Nephron progenitor cell (in vitro differentiated cells): ENCODE measurements at regions not wholly inside any gene's neighbourhood (a gene's known extent, or its start where the extent isn't known, plus 50 kb on each side); places are given as distances from the start of the nearest gene placed in this dataset.

Experiments used
- DNase-seq: peaks from one replicate; pipeline ENCODE4 v3.0.0; 2021
- H3K27ac Mint-ChIP-seq: 2 replicates; pipeline ENCODE4 v1.8.0; 2021; ENCODE audit warnings: mild to moderate bottlenecking, moderate library complexity, mixed read lengths
- H3K27me3 Mint-ChIP-seq: 2 replicates; pipeline ENCODE4 v1.8.0; 2021; ENCODE audit warnings: mild to moderate bottlenecking, low read depth, mixed read lengths; ENCODE audit not compliant: poor library complexity
- H3K36me3 Mint-ChIP-seq: 2 replicates; pipeline ENCODE4 v1.8.0; 2021; ENCODE audit warnings: low read depth, mixed read lengths
- H3K4me1 Mint-ChIP-seq: 2 replicates; pipeline ENCODE4 v1.8.0; 2021; ENCODE audit warnings: mixed read lengths
- H3K4me3 Mint-ChIP-seq: 2 replicates; pipeline ENCODE4 v1.8.0; 2021; ENCODE audit warnings: mild to moderate bottlenecking, moderate library complexity, mixed read lengths
- H3K9me3 Mint-ChIP-seq: 2 replicates; pipeline ENCODE4 v1.8.0; 2021; ENCODE audit warnings: mild to moderate bottlenecking, moderate library complexity, mixed read lengths
- TF ChIP-seq, protein P1 (sequence below): fragments of 200-600 bp; sonication (generic); IDR thresholded peaks from 2 replicates; pipeline ENCODE4 v1.5.0; 2021; ENCODE audit warnings: antibody characterized with exemption

DNA sequence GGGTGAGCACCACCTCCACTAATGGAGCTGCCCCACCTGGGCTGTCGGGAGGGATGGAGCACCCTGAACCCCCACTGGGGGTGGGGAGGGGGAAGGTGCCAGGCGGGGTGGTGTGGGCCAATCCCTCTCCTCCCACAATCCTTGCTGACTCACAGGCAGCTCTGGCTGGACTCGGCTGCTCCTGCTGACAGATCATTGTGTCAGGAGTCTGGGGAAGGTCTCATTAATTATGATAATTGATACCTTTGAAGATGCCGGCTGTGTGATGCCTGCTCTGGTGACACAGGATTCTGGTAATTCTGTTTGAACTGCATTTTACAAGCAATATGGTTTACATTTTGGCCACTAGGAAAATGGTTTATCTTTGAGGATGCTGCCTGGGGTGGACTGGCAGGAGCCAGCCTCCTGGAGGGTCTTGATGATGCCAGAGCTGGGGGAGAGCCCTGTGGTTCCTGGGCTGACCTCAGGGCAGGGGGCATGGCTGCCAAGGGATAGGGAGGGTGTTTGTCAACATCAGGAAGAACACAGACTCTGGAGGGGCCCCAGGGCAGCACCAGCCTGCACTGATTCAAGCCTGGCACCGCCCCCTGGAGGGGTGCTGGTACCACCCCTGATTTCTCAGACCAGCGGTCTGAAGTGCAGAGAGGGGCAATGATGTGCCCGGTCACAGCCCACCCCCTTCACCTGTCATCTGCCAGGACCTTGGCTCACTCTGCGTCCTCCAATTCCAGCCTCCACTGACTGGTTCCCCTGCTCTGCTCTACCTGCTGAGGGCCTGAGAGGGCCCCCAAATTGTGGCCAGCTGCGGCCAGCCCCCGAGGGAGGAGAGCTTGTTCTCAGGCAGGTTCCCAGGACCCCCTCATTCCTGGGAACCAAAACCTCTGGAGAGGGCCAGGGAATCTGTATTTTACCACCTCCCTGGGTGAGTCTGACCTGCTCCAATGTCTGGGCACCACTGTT lies 338.8 kb downstream of the MATN1 start:
- peaks cover 23% of the 10 kb centered on the region for H3K27me3 Mint-ChIP-seq
- TF ChIP-seq, protein P1, sequence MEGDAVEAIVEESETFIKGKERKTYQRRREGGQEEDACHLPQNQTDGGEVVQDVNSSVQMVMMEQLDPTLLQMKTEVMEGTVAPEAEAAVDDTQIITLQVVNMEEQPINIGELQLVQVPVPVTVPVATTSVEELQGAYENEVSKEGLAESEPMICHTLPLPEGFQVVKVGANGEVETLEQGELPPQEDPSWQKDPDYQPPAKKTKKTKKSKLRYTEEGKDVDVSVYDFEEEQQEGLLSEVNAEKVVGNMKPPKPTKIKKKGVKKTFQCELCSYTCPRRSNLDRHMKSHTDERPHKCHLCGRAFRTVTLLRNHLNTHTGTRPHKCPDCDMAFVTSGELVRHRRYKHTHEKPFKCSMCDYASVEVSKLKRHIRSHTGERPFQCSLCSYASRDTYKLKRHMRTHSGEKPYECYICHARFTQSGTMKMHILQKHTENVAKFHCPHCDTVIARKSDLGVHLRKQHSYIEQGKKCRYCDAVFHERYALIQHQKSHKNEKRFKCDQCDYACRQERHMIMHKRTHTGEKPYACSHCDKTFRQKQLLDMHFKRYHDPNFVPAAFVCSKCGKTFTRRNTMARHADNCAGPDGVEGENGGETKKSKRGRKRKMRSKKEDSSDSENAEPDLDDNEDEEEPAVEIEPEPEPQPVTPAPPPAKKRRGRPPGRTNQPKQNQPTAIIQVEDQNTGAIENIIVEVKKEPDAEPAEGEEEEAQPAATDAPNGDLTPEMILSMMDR, result no peak
- H3K36me3 Mint-ChIP-seq, result no peaks in the 10 kb centered on the region
- no peak for DNase-seq
- peaks cover 49% of the 10 kb centered on the region for H3K4me1 Mint-ChIP-seq
- no peaks in the 10 kb centered on the region for H3K9me3 Mint-ChIP-seq
- H3K27ac Mint-ChIP-seq, result no peak overlapping the region
- H3K4me3 Mint-ChIP-seq, result no peak overlapping the region

DNA sequence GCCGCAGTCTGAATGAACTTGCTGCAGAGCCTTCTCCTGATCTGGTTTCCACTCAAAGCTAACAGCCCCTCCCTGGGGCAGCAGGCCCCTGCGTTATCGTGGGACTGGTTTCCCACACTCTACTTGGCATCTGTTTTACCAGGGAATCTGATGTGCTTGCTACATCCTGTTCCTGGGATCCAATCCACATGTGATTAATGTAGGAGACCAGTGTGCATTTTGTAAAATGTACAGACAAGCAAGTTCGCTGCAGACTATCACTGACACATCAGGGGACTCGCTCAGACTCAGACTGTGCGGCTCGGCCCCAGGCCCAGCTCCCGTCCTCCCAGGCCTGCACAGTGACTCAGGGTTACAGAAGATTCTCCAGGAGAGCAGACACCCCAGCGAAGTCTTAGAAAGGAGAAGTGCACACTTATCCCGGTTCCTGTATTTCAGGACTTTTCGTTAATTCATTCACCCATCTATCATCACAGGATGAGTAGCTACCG lies 340.1 kb downstream of the MATN1 start:
- Mint-ChIP-seq H3K27ac (no peak overlapping the region), H3K4me3 (no peak overlapping the region)

DNA sequence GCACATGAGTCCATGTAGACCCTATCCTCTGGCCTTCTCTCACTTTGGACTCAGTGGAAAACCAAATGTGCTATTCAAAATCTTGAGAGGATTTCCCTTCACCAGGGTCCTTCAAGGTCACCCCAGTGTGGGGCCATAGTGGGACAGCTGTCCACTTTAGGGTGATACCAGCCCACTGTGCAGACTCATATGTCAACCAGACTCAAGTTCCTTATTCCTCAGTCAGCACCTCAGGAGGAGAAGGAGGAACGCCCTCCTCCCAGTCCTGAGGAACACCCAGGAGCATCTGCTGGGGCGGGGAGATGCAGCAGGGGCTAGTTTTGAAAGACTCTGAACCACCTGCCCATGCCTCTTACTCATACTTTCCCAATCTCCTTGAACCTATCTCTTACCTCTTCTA lies 340.9 kb downstream of the MATN1 start:
- H3K27me3 Mint-ChIP-seq, result peaks cover 23% of the 10 kb centered on the region
- no peak overlapping the region for H3K4me3 Mint-ChIP-seq
- DNase-seq, result no peak
- TF ChIP-seq, protein P1, result no peak
- H3K4me1 Mint-ChIP-seq, result peaks cover 48% of the 10 kb centered on the region
- no peaks in the 10 kb centered on the region for H3K36me3 Mint-ChIP-seq
- no peak overlapping the region for H3K27ac Mint-ChIP-seq
- H3K9me3 Mint-ChIP-seq, result no peaks in the 10 kb centered on the region

More for the DNA sequence above, 340.1 kb downstream of the MATN1 start:
- Mint-ChIP-seq H3K27me3 (peaks cover 26% of the 10 kb centered on the region), H3K4me1 (peaks cover 48% of the 10 kb centered on the region), H3K36me3 (no peaks in the 10 kb centered on the region), H3K9me3 (no peaks in the 10 kb centered on the region)
- TF ChIP-seq, protein P1, result no peak
- DNase-seq, result no peak

DNA sequence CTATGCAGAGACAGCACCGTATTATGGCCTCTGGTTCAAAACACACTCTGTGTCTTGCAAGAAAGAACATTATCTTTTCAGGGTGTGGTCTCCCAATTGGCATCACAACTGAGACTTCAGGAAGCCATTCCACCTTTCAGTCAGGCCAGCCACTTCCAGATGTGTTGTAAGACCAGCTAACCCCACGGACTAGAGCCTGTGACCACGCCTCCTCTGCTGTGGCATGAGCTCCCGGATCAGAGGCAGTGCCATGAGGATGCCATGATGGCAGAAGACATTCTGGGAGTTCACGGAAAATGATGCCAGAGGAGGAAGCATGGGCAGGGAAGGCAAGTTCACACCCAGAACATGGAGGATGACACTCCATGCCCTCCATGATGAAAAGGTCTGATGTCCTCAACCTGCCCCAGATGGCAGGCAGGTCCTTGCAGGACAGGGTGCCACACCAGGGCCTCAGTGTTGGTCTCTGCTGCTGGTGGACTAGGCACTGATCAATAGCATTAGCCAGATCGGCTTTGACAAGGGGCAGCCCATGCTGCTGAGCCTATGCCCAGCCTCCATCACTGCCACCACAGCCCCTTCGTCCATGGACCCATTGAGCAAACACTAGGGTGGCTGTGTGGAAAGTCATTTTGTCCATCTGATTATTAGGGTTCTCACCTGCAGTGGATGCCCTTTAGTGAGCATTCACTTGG lies 341.6 kb downstream of the MATN1 start:
- Mint-ChIP-seq H3K27ac (no peak overlapping the region), H3K27me3 (peaks cover 26% of the 10 kb centered on the region), H3K4me1 (peaks cover 52% of the 10 kb centered on the region), H3K9me3 (no peaks in the 10 kb centered on the region), H3K36me3 (no peaks in the 10 kb centered on the region), H3K4me3 (no peak overlapping the region)
- TF ChIP-seq, protein P1, result no peak
- DNase-seq, result no peak

DNA sequence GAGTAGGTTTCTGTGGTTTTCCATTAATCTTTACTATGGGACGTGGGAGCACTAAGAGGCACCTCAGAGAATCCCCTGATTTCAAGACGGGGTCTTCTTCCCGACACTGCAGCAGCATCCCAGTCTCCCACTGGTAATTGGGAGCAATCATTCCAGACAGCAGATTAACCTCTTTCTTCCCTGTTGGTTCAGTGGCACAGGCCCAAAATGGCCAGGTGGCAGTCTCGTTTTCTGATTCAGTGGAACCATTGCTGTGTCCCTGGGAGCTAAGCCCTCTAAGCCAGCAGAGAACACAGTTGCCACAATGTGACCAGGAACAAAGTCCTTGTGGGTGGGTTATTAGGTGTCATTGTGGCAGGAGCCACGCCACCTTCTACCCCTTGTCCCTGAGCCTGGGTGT lies 342.1 kb downstream of the MATN1 start:
- no peaks in the 10 kb centered on the region for H3K9me3 Mint-ChIP-seq
- no peak overlapping the region for H3K27ac Mint-ChIP-seq
- H3K4me3 Mint-ChIP-seq, result no peak overlapping the region
- peaks cover 52% of the 10 kb centered on the region for H3K4me1 Mint-ChIP-seq
- H3K27me3 Mint-ChIP-seq, result peaks cover 26% of the 10 kb centered on the region
- DNase-seq, result no peak
- H3K36me3 Mint-ChIP-seq, result no peaks in the 10 kb centered on the region
- TF ChIP-seq, protein P1, result no peak
